Endodermal cell (in vitro differentiated cells): ENCODE measurements at regions not wholly inside any gene's neighbourhood (a gene's known extent, or its start where the extent isn't known, plus 50 kb on each side); places are given as distances from the start of the nearest gene placed in this dataset.

Experiments used
- DNase-seq: peaks from one replicate; pipeline ENCODE4 v3.0.0-alpha.2; 2017
- H3K27ac ChIP-seq: 2 replicates; pipeline ENCODE4 v1.5.1; 2013; ENCODE audit warnings: mild to moderate bottlenecking, low read depth, low read length, moderate library complexity
- H3K27me3 ChIP-seq: 2 replicates; pipeline ENCODE4 v1.6.1; 2013; ENCODE audit warnings: mild to moderate bottlenecking, low read length, moderate library complexity; ENCODE audit not compliant: insufficient read depth, control insufficient read depth, poor library complexity, severe bottlenecking
- H3K36me3 ChIP-seq: 2 replicates; pipeline ENCODE4 v1.7.0; 2013; ENCODE audit warnings: mild to moderate bottlenecking, low read length, moderate library complexity; ENCODE audit not compliant: control insufficient read depth, insufficient read depth
- H3K4me1 ChIP-seq: one replicate; pipeline ENCODE4 v1.7.0; 2013; ENCODE audit warnings: low read length; ENCODE audit not compliant: control insufficient read depth, insufficient read depth
- H3K4me3 ChIP-seq: 2 replicates; pipeline ENCODE4 v1.5.1; 2013; ENCODE audit warnings: mild to moderate bottlenecking, low read length, moderate library complexity
- H3K9ac ChIP-seq: 2 replicates; pipeline ENCODE4 v1.6.1; 2013; ENCODE audit warnings: mild to moderate bottlenecking, low read length, moderate library complexity; ENCODE audit not compliant: poor library complexity, severe bottlenecking; ENCODE audit errors: extremely low read depth
- H3K9me3 ChIP-seq: 2 replicates; pipeline ENCODE4 v1.6.1; 2013; ENCODE audit warnings: mild to moderate bottlenecking, low read length, moderate library complexity; ENCODE audit not compliant: control insufficient read depth
- H3K27ac Mint-ChIP-seq: 2 replicates; pipeline ENCODE4 v1.8.0; 2020; ENCODE audit warnings: mixed read lengths
- H3K27me3 Mint-ChIP-seq: 2 replicates; pipeline ENCODE4 v1.8.0; 2021; ENCODE audit warnings: mild to moderate bottlenecking, mixed read lengths; ENCODE audit not compliant: insufficient read depth
- H3K36me3 Mint-ChIP-seq: 2 replicates; pipeline ENCODE4 v1.8.0; 2020; ENCODE audit warnings: low read depth, mixed read lengths
- H3K4me1 Mint-ChIP-seq: 2 replicates; pipeline ENCODE4 v1.8.0; 2020; ENCODE audit warnings: mixed read lengths
- H3K4me3 Mint-ChIP-seq: 2 replicates; pipeline ENCODE4 v1.8.0; 2020; ENCODE audit warnings: mild to moderate bottlenecking, moderate library complexity, mixed read lengths
- H3K9me3 Mint-ChIP-seq: 2 replicates; pipeline ENCODE4 v1.8.0; 2020; ENCODE audit warnings: mild to moderate bottlenecking, mixed read lengths
- CTCF ChIP-seq: fragments of 200-600 bp; sonication (generic); conservative IDR thresholded peaks from 2 replicates; pipeline ENCODE4 v1.5.0; 2021; ENCODE audit warnings: antibody characterized with exemption, mild to moderate bottlenecking
- WGBS, 2 experiments: methylation state at CpG; one replicate each; pipeline versions ENCODE4 v1.1.5 to v1.1.7; 2013; ENCODE audit warnings: missing lambda C conversion rate in 2 of 2, mixed read lengths in 1 of 2; ENCODE audit not compliant: insufficient coverage in 1 of 2, insufficient read length in 1 of 2; 5-methylcytosine and 5-hydroxymethylcytosine counted together

- H3K27ac Mint-ChIP-seq, result no peak overlapping the region
- no peaks in the 10 kb centered on the region for H3K36me3 Mint-ChIP-seq
Measured at GRCh38 chr6:15796844-15797243, 134.0 kb upstream of the DTNBP1 start.

GRCh38 chr6:15796130-15796771 is 133.4 kb upstream of the DTNBP1 start:
- H3K4me1 Mint-ChIP-seq, result peaks cover 2% of the 10 kb centered on the region
- H3K9me3 ChIP-seq, result peaks cover 10% of the 10 kb centered on the region
- no peaks in the 10 kb centered on the region for H3K27me3 ChIP-seq
- H3K9ac ChIP-seq, result no peak overlapping the region
- H3K36me3 Mint-ChIP-seq, result no peaks in the 10 kb centered on the region
- no peak overlapping the region for H3K4me3 Mint-ChIP-seq
- peaks cover 3% of the 10 kb centered on the region for H3K27me3 Mint-ChIP-seq
- H3K27ac ChIP-seq, result no peak overlapping the region
- no peak overlapping the region for H3K4me3 ChIP-seq
- WGBS, 2 experiments, result 91 to 100% methylated on average over 3 to 7 of the region's 7 CpGs
- H3K27ac Mint-ChIP-seq, result no peak overlapping the region
- no peaks in the 10 kb centered on the region for H3K36me3 ChIP-seq
- H3K9me3 Mint-ChIP-seq, result peaks cover 22% of the 10 kb centered on the region
- H3K4me1 ChIP-seq, result no peaks in the 10 kb centered on the region
- TF ChIP-seq CTCF, result no peak
- no peak for DNase-seq

More at GRCh38 chr6:15796844-15797243, 134.0 kb upstream of the DTNBP1 start:
- peaks cover 3% of the 10 kb centered on the region for H3K27me3 Mint-ChIP-seq
- H3K9me3 Mint-ChIP-seq, result peaks cover 22% of the 10 kb centered on the region
- no peaks in the 10 kb centered on the region for H3K4me1 ChIP-seq
- no peaks in the 10 kb centered on the region for H3K36me3 ChIP-seq
- no peak overlapping the region for H3K27ac ChIP-seq
- DNase-seq, result no peak
- H3K4me1 Mint-ChIP-seq, result no peaks in the 10 kb centered on the region
- H3K9ac ChIP-seq, result no peak overlapping the region
- no peak for TF ChIP-seq CTCF
- H3K4me3 Mint-ChIP-seq, result no peak overlapping the region
- WGBS, 2 experiments, result 92 to 96% methylated on average over 3 to 5 of the region's 5 CpGs
- no peak overlapping the region for H3K4me3 ChIP-seq
- H3K9me3 ChIP-seq, result peaks cover 10% of the 10 kb centered on the region
- no peaks in the 10 kb centered on the region for H3K27me3 ChIP-seq

- Mint-ChIP-seq H3K4me1 (peaks cover 3% of the 10 kb centered on the region), H3K4me3 (no peak overlapping the region), H3K36me3 (no peaks in the 10 kb centered on the region), H3K27ac (no peak overlapping the region), H3K9me3 (peaks cover 18% of the 10 kb centered on the region), H3K27me3 (peaks cover 3% of the 10 kb centered on the region)
- H3K4me3 ChIP-seq, result no peak overlapping the region
- no peaks in the 10 kb centered on the region for H3K4me1 ChIP-seq
- H3K9ac ChIP-seq, result no peak overlapping the region
- peaks cover 12% of the 10 kb centered on the region for H3K9me3 ChIP-seq
- no peak for DNase-seq
- H3K27ac ChIP-seq, result no peak overlapping the region
- H3K36me3 ChIP-seq, result no peaks in the 10 kb centered on the region
- TF ChIP-seq CTCF, result no peak
- H3K27me3 ChIP-seq, result no peaks in the 10 kb centered on the region
Measured at GRCh38 chr6:15793826-15794225, 131.0 kb upstream of the DTNBP1 start.
